ENCODE measurements at regions not wholly inside any gene's neighbourhood (a gene's known extent, or its start where the extent isn't known, plus 50 kb on each side); places are given as distances from the start of the nearest gene placed in this dataset.

DNA sequence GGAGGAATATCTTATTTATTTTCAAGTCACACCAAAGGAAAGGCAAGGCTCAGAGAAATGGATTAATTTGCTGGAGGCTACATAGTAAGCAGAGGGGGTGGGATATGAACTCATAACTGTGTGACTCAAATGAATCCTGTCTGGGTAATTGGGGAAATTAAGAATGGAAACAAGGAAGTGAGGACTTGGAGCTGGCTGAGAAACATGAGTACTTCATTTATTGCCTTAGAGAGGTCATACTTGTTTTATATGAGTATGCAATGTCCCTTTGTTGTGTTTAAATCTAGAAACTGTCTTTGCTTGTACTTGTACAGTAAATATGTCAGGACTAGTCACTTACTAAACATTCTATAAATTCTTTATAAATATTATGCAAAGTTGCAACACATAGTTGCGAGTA is 2166.7 kb upstream of the PIK3C3 start:
- TF ChIP-seq, protein P1, sequence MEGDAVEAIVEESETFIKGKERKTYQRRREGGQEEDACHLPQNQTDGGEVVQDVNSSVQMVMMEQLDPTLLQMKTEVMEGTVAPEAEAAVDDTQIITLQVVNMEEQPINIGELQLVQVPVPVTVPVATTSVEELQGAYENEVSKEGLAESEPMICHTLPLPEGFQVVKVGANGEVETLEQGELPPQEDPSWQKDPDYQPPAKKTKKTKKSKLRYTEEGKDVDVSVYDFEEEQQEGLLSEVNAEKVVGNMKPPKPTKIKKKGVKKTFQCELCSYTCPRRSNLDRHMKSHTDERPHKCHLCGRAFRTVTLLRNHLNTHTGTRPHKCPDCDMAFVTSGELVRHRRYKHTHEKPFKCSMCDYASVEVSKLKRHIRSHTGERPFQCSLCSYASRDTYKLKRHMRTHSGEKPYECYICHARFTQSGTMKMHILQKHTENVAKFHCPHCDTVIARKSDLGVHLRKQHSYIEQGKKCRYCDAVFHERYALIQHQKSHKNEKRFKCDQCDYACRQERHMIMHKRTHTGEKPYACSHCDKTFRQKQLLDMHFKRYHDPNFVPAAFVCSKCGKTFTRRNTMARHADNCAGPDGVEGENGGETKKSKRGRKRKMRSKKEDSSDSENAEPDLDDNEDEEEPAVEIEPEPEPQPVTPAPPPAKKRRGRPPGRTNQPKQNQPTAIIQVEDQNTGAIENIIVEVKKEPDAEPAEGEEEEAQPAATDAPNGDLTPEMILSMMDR (IDR thresholded peaks at IDR 0.05; ENCODE audit: extremely low read depth in 1 of 2, insufficient read depth in 1 of 2, low read depth in 1 of 2, low read length in 2 of 2) = no peak
- TF ChIP-seq POLR2AphosphoS5 (IDR thresholded peaks at IDR 0.05; ENCODE audit: insufficient read depth, low read depth, low read length) (no peak), POLR2A (IDR thresholded peaks at IDR 0.05; ENCODE audit: low read depth, low read length) (no peak), GATA2 (IDR thresholded peaks at IDR 0.05; ENCODE audit: insufficient read depth, insufficient read length, low read depth, low read length) (no peak), EZH2 (IDR thresholded peaks at IDR 0.05; ENCODE audit: borderline replicate concordance, low read depth, low read length, severe bottlenecking) (no peak)
- TF ChIP-seq, protein P2, sequence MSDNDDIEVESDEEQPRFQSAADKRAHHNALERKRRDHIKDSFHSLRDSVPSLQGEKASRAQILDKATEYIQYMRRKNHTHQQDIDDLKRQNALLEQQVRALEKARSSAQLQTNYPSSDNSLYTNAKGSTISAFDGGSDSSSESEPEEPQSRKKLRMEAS (IDR thresholded peaks at IDR 0.05; ENCODE audit: insufficient read depth, insufficient read length) = no peak

Data from endothelial cell of umbilical vein (primary cell).